ENCODE measurements at regions not wholly inside any gene's neighbourhood (a gene's known extent, or its start where the extent isn't known, plus 50 kb on each side); places are given as distances from the start of the nearest gene placed in this dataset.

DNA sequence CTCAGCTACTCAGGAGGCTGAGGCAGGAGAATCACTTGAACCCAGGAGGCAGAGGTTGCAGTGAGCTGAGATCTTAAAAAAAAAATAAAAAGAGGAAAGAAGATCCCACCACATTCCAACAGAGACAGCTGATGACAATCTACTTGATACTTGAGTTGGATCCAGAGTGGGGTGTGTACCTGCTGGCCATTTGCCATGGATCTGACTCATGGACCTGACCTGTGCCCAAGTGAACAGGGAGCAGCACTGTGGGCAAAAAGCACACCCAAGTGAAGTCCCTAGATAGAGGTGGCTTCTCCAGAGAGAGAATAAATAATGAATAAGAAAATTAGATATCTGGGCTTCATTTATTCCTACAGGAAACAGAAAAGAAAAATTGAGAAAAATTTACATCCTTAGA, 81.2 kb upstream of the MIER3 start:
- TF ChIP-seq, protein P1, sequence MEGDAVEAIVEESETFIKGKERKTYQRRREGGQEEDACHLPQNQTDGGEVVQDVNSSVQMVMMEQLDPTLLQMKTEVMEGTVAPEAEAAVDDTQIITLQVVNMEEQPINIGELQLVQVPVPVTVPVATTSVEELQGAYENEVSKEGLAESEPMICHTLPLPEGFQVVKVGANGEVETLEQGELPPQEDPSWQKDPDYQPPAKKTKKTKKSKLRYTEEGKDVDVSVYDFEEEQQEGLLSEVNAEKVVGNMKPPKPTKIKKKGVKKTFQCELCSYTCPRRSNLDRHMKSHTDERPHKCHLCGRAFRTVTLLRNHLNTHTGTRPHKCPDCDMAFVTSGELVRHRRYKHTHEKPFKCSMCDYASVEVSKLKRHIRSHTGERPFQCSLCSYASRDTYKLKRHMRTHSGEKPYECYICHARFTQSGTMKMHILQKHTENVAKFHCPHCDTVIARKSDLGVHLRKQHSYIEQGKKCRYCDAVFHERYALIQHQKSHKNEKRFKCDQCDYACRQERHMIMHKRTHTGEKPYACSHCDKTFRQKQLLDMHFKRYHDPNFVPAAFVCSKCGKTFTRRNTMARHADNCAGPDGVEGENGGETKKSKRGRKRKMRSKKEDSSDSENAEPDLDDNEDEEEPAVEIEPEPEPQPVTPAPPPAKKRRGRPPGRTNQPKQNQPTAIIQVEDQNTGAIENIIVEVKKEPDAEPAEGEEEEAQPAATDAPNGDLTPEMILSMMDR (conservative IDR thresholded peaks at IDR 0.05 in 1 of 2, IDR thresholded peaks at IDR 0.05 in 1 of 2; ENCODE audit: extremely low read depth in 1 of 2, insufficient read depth in 1 of 2, low read depth in 1 of 2, low read length in 2 of 2): no peak
- TF ChIP-seq EZH2 (IDR thresholded peaks at IDR 0.05; ENCODE audit: borderline replicate concordance, low read length): no peak
